Stimulated activated CD8-positive, alpha-beta memory T cell treated with anti-CD3 and anti-CD28 coated beads, Interleukin-2, amount 100 ng/mL, for 1 hour (primary cell): ENCODE measurements at regions not wholly inside any gene's neighbourhood (a gene's known extent, or its start where the extent isn't known, plus 50 kb on each side); places are given as distances from the start of the nearest gene placed in this dataset.

Experiments used
- DNase-seq, 2 donors: peaks; one replicate each; pipeline ENCODE4 v3.0.0-alpha.2; 2020; ENCODE audit warnings: low read depth in 2 of 2

DNA sequence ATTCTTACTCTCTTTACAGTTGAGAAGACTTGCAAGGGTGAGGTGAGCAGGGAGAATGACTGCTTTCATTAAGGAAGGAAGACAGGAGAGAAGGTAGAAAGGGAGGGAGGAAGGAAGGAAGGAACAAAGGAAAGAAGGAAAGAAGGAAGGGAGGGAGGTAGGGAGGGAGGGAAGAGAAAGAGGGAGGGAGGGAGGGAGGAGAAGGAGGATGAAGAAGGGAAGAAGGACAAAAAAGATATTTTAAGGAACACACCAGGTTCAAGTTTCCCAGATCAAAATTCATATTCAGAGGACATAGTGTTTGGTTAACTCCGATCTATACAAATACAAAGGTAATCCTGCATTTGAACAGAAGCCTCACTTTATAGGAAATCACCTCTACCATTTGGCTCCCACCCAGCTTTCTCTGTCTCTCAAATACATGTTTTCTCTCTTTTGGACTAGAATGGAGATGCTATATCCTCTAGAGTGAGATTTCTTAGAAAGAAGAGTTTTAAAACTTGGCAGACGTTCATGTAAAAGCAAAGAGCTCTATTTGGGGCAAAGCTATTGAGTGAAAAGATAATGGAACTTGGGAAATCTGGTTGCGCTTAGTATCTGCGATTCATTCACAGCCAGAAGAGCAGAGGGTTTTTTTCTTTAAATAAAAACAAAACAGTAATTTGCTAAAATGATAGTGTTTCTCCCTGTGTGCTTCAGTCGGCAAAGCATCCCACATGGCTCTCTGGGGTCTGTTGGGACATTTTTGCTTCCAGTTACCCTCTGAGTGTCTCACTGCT lies 261.9 kb upstream of the LYZL1 start:
- no peak for DNase-seq

DNA sequence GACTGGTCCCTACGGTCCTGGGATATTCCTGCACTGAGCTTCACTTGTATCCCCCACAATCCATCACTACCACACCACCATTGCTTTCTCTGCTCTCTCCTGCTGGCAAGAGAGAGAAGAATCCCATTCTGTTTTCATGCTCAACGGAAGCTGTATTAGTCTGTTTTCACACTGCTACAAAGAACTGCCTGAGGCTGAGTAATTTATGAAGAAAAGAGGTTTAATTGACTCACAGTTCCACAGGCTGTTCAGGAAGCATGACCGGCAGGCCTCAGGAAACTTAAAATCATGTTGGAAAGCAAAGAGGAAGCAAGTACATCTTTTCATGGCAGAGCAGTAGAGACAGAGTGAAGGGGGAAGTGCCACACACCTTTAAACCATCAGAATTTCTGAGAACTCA lies 260.4 kb upstream of the LYZL1 start:
- DNase-seq = no peak

DNA sequence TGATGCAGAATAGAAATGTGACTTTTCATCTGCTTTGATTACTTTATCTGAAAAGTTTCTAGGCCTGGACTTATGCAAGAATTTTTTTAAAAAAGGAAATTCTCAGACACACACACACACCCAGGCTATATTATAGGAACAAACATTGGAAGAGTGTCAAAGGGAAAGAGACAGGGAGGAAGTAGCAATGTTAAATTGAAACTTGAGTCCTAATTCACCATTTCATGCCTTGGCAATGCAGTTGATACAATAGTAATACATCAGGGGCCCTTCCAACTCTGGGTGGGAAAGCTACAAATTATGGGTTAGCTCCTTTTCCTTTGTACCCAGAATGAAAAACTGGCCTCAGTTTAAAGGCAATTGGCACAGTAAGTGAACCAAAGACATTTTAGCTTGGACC lies 258.0 kb upstream of the LYZL1 start:
- DNase-seq = no peak

DNA sequence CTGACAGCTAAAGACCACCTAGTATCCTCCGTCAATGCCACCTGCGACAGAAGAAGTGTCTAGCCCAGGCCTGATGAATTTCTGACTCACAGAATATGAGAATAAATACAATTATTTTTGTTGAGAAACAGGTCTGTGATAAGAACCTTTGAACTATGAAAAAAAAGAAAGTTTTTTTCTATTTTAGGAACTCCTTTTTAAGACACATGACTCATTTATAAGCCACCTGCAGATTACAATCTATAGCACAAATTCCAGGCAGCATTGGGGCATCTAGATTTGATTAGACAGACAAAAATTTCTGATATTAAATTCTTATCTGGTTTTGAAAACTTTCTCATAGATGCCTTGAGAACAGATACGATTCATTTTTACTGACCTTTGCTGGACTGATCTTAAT lies 256.7 kb upstream of the LYZL1 start:
- no peak for DNase-seq

DNA sequence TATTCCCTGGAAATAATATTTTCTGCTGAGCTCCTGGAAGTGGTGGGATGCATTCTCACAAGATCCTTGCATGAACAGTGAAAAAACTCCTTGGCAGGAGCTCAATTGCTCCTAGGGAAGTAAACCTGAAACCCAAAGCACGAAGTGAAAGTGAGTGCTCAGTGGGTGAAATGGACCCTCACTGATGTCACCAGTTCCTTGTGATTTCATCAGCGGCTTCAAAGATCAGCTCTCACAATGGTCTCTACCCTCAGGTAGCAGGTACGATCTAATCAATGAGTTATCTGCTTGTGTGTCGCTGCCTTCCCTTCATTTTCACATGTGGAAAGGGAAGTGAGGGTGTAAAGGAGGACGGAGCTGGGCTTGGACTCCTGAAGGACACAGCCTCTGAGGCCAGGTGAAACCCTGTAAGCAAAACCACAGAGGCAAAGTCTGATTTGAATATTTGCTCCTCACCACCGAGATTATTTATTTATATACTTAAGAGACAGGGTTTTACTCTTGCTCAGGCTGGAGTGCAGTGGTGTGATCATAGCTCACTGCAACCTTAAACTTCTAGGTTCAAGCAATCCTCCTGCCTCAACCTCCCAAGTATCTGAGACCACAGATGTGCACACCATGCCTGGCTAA lies 255.4 kb upstream of the LYZL1 start:
- no peak for DNase-seq

DNA sequence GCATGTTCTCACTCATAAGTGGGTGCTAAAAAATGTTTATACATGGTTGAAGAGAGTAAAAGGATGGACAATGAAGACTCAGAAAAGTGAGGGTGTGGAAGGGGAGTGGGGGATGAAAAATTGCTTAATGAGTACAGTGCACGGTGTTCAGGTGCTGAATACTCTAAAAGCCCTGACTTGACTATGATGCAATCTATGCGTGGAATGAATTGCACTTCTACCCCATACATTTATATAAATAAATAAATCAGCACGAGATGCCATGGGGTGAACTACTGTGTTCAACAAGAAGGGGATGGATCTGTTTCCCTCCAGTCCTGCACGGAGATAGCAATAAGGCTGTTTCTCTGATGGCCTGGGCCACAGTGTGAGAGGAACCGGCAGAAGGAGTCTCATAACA lies 254.3 kb upstream of the LYZL1 start:
- no peak for DNase-seq

DNA sequence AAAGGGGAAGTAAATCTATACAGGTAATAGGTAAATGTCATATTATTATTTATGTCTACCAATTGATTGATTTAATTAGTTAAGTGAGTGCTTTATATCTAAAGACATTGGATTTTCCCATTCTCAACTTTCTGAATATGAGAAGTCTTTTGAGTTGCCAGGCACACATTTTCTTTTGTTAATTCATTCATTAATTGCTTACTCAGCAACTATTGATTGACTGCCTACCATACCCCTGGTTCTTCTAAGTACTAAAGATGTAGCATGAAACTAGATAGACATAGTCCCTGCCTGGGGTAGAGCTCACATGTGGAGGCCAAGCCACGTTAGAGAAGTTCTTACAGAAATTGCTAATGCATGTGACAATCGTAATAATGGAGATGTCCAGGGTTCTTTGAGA lies 253.1 kb upstream of the LYZL1 start:
- DNase-seq = no peak

DNA sequence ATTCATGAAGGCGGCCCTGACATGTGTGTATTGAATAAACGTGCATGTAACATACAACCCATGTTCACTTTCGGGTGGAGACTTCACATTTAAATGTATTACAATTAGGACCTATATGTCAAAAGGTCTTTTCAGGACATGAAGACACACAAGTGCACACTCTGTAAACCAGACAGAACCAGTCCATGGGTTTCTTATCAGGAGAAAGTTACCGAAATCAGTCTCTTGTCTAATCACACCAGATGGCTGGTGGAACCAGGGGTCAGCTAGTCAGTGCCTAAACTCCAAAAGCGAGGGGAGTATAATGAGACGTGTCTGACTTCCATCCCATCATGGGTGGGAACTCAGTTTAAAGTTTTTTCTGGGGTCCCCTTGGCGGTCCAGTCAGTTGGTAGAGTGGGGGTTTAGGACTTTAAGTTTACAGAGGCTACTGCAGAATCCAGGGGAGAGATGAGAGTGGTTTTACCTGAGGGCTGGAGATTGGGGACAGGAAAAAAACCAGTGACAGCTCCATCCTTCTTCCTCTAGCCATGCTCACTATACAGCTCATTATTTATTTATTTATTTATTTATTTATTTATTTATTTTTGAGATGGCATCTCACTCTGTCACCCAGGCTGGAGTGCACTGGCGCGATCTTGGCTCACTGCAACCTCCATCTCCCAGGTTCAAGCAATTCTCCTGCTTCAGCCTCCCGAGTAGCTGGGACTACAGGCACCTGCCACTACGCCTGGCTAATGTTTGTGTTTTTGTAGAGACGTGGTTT lies 251.3 kb upstream of the LYZL1 start:
- DNase-seq = no peak

DNA sequence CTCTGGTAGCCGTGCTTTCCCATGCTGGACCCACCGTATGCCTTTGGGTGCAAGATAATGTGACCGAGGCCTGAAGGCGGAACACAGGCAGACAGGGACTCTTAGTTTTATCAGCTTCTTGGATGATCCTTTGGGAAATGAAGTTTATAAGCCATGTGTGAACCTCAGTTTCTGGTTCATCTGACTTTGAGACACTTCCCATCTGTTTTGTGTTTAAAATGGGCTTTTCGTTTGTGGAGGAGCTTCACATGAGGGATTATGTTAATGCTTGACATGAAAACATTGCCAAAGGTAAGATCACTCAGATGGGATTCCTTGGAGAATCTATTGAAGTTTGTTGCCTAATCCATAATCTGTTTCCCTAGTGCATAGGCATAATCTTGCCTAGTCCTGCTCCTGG lies 249.8 kb upstream of the LYZL1 start:
- no peak for DNase-seq

DNA sequence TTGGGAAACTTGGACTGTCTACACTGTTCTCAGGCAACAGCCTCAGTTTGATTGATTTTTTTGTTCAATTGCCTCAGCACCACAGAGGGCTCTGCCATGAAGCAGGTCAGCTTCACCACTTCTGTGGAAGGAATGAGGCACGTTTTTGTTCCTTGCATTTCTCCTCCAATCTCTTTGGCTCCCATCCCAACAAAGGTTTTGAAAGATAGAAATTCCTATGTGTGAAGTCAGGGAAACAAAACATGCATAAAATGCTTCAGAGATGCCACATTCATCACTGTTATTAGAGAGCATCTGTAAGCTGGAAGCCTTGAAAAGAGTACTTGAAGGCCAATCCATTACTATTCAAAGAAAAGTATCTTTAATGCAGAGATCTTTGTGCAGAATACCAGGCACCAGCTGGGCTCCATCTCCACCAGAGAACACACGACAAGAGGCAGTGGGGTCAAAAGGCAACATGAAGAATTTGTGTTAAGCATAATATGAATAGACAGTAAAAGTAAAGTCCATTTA lies 249.1 kb upstream of the LYZL1 start:
- DNase-seq = no peak

DNA sequence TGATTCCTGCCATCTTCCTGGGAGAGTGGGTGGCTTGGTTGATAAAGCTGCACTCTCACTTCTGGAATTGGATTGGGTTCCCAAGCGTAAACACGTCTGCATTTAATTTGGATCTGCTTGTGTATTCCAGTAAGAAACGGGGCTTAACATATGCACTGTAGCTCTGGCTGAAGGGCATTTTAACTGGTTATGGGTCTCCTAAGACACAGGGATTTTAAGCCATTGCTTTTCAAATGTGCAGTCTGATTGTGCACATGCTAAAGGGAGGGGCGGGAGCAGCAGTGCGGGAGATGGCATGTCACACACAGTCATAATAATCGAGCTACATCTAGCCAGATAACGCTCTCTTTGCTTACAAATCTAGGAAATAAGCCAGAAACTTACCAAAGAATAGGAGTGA lies 247.3 kb upstream of the LYZL1 start:
- DNase-seq = no peak

DNA sequence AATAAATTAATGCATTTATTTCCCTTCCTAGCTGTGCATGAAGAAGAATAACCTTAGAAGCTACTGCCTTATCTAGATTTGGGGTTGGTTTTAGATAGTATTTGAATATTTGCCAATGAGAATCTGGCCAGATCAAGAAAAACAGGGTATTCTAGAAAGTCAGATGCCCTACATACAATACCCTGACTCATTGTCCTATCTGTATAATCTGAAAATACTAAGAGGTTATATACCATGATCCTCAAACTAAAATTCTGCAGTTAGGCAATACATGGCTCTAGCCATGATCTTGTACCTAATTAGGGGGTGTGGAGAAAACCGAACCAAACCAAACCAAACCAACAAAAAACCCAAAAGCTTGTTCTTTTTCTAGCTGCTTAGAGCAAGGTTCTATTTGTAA lies 240.4 kb upstream of the LYZL1 start:
- DNase-seq = no peak

DNA sequence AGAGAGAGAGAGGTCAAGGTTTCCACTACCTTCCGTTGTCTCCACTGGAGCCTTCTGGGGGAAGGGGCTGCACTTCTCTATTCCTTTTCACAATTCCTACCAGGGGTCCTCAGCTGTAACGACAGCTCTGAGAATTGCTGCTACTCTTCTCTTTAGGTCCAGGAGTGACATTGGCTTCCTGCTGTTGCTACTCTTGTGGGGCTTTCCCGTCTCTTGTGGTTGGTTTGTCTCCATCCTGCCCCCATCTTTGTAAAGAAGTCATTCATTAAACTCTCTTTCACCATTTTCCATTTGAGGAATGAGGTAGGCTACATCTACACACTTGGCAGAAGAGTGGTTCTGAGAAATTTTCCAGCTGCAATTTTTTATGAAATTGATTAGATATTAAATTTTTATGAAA lies 238.8 kb upstream of the LYZL1 start:
- no peak for DNase-seq

DNA sequence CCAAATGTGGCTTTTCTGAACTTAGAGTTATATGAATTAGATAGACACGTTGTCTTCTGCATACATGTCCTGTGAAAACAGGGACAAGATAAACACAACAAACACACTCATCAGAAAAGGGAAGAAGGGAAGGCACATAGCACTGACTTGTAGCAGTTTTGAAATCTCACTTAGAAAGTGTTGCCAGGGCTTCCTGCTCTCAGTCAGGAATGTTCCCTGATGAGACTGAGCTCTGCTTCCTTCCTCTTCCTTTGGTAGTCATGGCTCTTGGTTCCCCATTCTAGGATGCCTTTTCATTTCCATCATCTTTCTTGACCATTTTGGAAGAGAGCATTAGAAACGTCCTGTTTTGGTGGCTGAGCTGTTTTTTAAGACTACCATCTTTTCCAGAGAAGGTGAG lies 233.8 kb upstream of the LYZL1 start:
- DNase-seq = no peak

DNA sequence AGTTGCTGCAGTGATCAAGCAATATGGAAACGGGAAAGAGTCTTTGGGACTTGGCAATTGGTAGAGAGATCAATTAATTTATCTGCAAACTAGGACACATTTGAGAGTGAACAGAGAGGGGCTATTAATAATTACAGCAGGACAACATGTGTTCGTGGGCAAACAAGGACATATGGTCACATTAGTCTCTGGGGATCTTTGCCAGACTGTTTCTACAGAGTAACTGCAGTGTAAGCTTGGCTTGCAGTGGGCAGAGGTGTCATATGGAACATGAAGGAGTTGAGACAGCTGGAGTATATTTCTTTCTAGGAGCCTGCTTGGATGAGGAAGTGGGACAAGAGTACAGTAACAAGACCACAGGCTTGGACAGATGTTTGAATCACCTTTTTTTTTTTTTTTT lies 232.1 kb upstream of the LYZL1 start:
- no peak for DNase-seq

DNA sequence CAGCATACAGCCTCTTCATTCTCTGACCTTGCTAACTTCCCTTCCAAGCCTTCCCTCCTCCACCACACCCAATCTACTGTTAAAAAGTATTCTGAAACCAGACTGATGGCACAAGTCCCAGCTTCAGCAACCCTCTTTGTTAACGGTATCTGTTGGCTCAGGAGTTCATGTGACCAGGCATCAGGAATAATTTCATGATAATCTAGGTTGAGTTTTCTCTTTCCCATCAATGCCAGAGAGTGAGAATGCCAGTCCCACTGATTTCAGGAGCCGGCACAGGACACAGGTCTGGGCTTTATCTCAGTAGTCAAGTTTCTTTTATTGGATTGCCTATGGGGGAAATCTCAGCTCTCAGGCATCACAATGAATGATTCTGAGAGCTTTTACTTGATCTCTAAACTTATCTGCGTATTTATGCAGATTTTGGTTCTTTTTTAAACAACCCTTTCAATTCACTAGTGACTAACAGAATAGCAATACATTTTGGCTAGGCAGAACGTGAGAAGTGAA lies 231.0 kb upstream of the LYZL1 start:
- no peak for DNase-seq

DNA sequence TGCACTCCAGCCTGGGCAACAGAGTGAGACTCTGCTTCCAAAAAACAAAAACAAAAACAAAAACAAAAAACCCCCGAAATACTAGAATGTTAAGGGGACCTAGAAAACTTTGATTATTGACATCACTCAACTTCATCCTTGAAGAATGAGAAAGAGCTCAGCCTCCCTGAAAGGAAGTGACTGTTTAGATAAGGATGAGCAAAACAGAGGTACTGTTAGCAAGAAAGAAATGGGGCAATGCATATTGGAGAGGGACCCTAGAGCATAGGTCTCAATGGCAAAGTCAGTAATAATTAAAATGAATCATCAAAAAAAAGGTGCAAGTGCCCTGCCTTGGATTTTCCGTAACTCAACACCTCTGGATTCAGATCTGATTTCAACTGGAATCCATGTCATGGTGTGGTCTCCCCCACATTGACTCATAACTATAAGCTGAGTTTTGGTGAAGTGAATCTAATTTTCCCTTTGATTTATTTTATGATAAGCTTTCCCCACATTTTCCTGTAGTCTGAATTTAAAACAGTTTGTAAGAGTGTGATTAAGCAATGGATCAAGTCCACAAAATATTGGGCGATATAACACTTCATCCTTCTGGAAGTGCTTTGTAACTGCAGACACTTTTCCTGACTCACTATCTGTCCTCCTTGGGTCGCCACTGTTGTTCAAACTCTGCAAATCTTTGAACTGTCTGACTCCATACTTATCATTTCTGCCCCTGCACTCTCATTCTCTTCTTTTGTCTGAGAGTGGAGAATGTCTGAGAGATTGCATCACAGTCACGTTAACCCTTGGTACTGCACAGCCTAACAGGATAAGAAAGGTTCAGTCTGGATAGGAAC lies 224.8 kb upstream of the LYZL1 start:
- DNase-seq = no peak

DNA sequence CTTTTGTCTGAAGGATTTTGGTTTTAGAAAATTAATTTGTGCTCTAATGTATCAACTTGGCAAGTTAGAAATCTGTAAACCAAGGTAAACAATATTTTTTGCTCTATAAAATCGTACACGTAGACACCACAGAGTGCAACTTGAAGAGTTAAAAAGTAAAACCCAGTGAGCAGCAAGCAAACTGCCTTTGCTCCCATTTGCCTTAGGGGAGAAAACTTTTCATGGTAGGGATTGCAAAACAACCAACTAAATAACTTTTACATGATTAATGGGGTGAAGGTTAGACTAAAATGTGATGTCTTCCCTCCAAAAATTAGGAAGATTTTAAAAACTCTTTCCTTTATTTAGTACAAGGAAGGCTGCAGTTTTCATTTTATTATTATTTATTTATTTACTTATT lies 224.2 kb upstream of the LYZL1 start:
- DNase-seq = no peak

DNA sequence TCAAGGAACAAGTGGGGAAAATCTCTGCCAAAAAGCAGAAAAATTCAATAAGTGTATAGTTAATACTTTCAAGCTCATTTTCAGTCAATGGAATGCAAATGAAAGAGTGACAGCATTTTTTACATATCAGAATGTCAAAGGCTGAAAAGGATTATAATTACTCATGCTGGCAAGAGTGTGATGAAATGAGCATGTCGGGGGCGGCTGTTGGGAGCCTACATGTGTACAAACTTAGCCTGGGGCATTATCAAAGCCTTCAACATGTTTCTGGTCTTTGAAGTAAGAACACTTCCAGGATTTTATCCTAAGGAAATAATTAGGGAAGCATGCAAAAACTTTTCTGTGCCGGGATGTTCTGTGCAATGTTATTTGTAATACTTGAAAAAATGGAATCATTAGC lies 221.7 kb upstream of the LYZL1 start:
- no peak for DNase-seq

DNA sequence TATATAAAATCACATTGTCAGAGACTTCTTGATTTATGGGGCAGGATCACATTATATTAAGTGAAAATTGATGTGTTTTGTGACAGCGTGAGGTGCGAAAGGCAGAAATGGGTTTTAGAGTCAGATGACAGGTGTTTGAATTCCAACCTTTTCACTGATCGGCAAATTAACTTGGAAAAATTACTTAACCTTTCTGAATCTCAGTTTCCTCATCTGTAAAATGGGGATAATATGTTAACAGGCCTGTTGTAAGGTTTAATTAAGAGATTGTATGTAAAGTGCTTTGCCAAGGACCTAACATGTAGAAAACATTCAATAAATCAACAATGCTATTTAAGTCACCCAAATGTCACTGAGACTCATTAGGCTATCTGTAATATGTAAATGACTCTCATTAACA lies 221.2 kb upstream of the LYZL1 start:
- no peak for DNase-seq

DNA sequence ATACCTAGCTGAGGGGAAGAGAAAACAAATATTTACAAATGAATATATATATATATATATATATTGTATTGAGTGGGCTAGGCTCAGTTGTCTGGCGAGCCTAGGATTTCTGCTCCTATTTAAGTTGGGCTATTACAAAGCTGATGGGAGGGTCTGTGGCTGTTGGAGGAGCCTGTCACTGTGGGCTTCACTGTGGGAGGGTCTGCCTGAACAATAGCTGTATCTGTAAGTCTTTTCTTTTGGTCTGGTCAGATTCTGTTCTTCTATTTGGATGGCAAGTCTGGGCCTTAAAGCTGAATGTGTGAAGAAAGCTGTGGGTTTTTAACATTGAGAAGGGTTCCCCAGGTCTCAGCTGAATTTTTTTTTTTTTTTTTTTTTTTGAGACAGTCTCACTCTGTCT lies 220.6 kb upstream of the LYZL1 start:
- DNase-seq = no peak

DNA sequence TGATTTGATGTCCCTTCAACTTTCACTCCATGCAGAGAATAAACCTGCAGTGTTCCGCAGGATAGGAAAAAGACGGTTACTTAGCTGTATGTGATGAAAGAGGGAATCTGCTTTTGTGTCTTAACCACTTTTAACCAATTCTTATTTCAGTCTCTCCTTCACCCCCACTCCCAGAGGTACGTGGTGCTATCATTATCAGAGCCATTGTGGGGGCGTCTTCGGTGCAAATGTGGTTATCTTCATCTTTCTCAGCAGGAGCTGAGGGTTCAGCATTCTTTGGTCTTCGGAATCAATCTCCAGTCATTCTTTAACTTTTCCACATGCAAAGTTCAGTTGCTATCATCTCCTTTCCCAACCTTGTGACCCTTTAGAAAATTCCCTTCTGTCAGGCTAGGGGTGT lies 219.9 kb upstream of the LYZL1 start:
- no peak for DNase-seq
